OCI-M1 (cell line): ENCODE measurements at regions not wholly inside any gene's neighbourhood (a gene's known extent, or its start where the extent isn't known, plus 50 kb on each side); places are given as distances from the start of the nearest gene placed in this dataset.

Source experiments
- DNase-seq: peaks from one replicate; lab custom pipeline; 2025; lab: John Stamatoyannopoulos, UW

GRCh38 chr10:90675621-90676020, 182.2 kb downstream of the HTR7 start:
- no peak for DNase-seq
